ENCODE measurements at regions not wholly inside any gene's neighbourhood (a gene's known extent, or its start where the extent isn't known, plus 50 kb on each side); places are given as distances from the start of the nearest gene placed in this dataset.
"Not testable (repeated sequence)": the region's sequence is repeated elsewhere in the genome, so short reads cannot be mapped to it uniquely, and the experiment has no call there.

- DNase-seq (ENCODE audit: low read depth in 2 of 2) = no peak
These were observed 198.7 kb downstream of the TMA16 start for GRCh38 chr4:163693211-163693610.

- no peak for DNase-seq (ENCODE audit: low read depth in 2 of 2)
These were observed 199.3 kb downstream of the TMA16 start for GRCh38 chr4:163693776-163694175.

GRCh38 chr4:163694385-163694784 is 199.9 kb downstream of the TMA16 start:
- DNase-seq (ENCODE audit: low read depth in 2 of 2) = peak; percentile 69 to 70

- no peak for DNase-seq (ENCODE audit: low read depth in 2 of 2)
These were observed 202.6 kb downstream of the TMA16 start for GRCh38 chr4:163697121-163697520.

GRCh38 chr4:163700383-163700782 is 205.9 kb downstream of the TMA16 start:
- not testable (repeated sequence) for DNase-seq (ENCODE audit: low read depth in 2 of 2)

GRCh38 chr4:163701916-163702315 is 207.4 kb downstream of the TMA16 start:
- DNase-seq (ENCODE audit: low read depth in 2 of 2) = peak; percentile 56 to 58

- no peak for DNase-seq (ENCODE audit: low read depth in 2 of 2)
These were observed 208.2 kb downstream of the TMA16 start for GRCh38 chr4:163702736-163703135.

- no peak for DNase-seq (ENCODE audit: low read depth in 2 of 2)
These were observed 208.8 kb downstream of the TMA16 start for GRCh38 chr4:163703251-163703650.

- no peak for DNase-seq (ENCODE audit: low read depth in 2 of 2)
These were observed 213.4 kb downstream of the TMA16 start for GRCh38 chr4:163707873-163708272.

- DNase-seq (ENCODE audit: low read depth in 2 of 2) = no peak
These were observed 215.1 kb downstream of the TMA16 start for GRCh38 chr4:163709601-163710000.

GRCh38 chr4:163710158-163710557 is 215.7 kb downstream of the TMA16 start:
- DNase-seq (ENCODE audit: low read depth in 2 of 2) = no peak

GRCh38 chr4:163724495-163724894 is 230.0 kb downstream of the TMA16 start:
- not testable (repeated sequence) for DNase-seq (ENCODE audit: low read depth in 2 of 2)

- DNase-seq (ENCODE audit: low read depth in 2 of 2) = no peak
These were observed 232.2 kb downstream of the TMA16 start for GRCh38 chr4:163726641-163727040.

GRCh38 chr4:163731071-163731470 is 236.6 kb downstream of the TMA16 start:
- DNase-seq (ENCODE audit: low read depth in 2 of 2) = no peak

GRCh38 chr4:163732473-163732872 is 238.0 kb downstream of the TMA16 start:
- DNase-seq (ENCODE audit: low read depth in 2 of 2) = no peak

GRCh38 chr4:163736876-163737275 is 242.4 kb downstream of the TMA16 start:
- no peak for DNase-seq (ENCODE audit: low read depth in 2 of 2)

GRCh38 chr4:163737846-163738245 is 243.4 kb downstream of the TMA16 start:
- DNase-seq (ENCODE audit: low read depth in 2 of 2) = not testable (repeated sequence)

GRCh38 chr4:163738521-163738920 is 244.0 kb downstream of the TMA16 start:
- no peak for DNase-seq (ENCODE audit: low read depth in 2 of 2)

GRCh38 chr4:163744861-163745260 is 250.4 kb downstream of the TMA16 start:
- no peak for DNase-seq (ENCODE audit: low read depth in 2 of 2)

- no peak for DNase-seq (ENCODE audit: low read depth in 2 of 2)
These were observed 252.8 kb downstream of the TMA16 start for GRCh38 chr4:163747293-163747692.

- no peak for DNase-seq (ENCODE audit: low read depth in 2 of 2)
These were observed 253.4 kb downstream of the TMA16 start for GRCh38 chr4:163747886-163748285.

GRCh38 chr4:163748449-163748848 is 254.0 kb downstream of the TMA16 start:
- no peak for DNase-seq (ENCODE audit: low read depth in 2 of 2)

GRCh38 chr4:163755013-163755412 is 260.5 kb downstream of the TMA16 start:
- peak in 1 of 2 experiments; percentile 0 for DNase-seq (ENCODE audit: low read depth in 2 of 2)

GRCh38 chr4:163757219-163757618 is 262.7 kb downstream of the TMA16 start:
- DNase-seq (ENCODE audit: low read depth in 2 of 2) = no peak

- no peak for DNase-seq (ENCODE audit: low read depth in 2 of 2)
These were observed 263.5 kb downstream of the TMA16 start for GRCh38 chr4:163758032-163758431.
